ENCODE measurements at regions not wholly inside any gene's neighbourhood (a gene's known extent, or its start where the extent isn't known, plus 50 kb on each side); places are given as distances from the start of the nearest gene placed in this dataset.

DNA sequence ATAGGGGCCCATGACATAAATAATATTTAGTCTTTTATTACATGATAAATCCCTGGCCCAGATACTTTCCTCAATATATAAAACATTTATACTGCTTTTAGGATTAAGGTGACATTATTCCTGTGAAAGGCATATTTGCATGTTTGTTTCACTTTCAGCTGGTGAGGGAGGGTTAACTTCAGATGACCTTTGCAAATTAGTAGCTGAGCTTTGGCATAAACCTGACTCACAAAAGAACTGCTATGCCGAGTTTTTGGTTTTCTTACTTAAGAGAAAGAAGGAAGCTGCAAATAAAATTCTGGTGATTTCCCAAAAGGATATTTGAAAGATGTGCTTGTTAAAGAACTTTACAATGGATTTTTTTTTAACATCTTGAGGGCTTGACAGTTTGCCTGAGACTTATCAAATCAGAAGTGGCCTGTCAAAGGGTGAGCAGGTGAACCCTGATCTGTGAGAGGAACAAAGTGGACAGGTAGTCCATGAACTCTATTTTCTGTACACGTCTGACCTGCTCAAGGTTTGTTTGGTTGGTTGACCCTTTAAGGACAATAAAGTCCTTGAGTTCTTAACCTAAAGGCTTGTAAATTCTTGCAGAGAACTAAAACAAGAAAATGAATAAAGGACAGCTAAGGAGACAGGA, 93.5 kb downstream of the FAM124B start:
- no peak overlapping the region for H3K4me3 ChIP-seq (ENCODE audit: low read depth, low read length)
- TF ChIP-seq, protein P1, sequence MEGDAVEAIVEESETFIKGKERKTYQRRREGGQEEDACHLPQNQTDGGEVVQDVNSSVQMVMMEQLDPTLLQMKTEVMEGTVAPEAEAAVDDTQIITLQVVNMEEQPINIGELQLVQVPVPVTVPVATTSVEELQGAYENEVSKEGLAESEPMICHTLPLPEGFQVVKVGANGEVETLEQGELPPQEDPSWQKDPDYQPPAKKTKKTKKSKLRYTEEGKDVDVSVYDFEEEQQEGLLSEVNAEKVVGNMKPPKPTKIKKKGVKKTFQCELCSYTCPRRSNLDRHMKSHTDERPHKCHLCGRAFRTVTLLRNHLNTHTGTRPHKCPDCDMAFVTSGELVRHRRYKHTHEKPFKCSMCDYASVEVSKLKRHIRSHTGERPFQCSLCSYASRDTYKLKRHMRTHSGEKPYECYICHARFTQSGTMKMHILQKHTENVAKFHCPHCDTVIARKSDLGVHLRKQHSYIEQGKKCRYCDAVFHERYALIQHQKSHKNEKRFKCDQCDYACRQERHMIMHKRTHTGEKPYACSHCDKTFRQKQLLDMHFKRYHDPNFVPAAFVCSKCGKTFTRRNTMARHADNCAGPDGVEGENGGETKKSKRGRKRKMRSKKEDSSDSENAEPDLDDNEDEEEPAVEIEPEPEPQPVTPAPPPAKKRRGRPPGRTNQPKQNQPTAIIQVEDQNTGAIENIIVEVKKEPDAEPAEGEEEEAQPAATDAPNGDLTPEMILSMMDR (conservative IDR thresholded peaks at IDR 0.05; ENCODE audit: low read depth, low read length): no peak
- DNase-seq (ENCODE audit: low read depth): no peak

DNA sequence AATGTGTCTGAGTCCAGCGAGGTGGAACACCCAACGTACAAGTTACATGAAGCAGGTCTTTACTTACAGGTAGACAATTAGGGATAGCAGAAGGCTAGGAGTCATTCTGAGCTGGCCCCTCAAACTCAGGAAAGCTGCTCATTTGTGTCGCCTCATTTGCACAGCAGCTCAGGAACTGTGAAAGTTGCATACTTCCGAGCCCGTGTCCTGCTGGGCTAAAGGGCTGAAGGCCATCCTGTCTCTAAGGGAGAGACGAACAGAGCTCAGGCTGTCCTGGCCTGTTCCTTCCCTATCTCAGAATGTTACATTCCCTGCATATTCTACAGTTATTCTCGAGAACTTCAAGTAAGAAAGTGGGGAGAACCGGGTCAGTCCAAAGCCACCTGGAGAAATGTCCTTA, 99.0 kb downstream of the FAM124B start:
- DNase-seq (ENCODE audit: low read depth): no peak
- TF ChIP-seq, protein P1 (conservative IDR thresholded peaks at IDR 0.05; ENCODE audit: low read depth, low read length): no peak
- no peak overlapping the region for H3K4me3 ChIP-seq (ENCODE audit: low read depth, low read length)

DNA sequence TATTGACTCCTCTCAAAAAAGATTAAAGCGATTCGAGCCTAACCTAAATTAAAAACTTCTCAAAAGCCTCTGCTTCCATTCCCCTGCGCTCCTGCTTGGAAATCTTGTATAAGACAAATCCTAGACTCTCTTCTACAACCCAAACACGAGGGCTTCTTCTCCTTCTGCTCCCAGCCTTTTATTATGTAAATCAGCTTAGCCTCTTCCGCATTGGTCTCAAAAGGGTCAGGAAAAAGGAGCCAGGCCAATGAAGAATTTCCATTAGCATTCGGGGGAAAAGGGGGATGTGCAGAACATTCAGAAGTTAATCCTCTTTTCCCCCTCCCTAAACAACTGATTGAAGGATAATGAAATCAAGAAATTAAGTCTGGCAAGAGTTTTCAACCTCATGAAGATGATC, 107.9 kb downstream of the FAM124B start:
- DNase-seq (ENCODE audit: low read depth): no peak
- TF ChIP-seq, protein P1 (conservative IDR thresholded peaks at IDR 0.05; ENCODE audit: low read depth, low read length): no peak
- H3K4me3 ChIP-seq (ENCODE audit: low read depth, low read length): no peak overlapping the region

DNA sequence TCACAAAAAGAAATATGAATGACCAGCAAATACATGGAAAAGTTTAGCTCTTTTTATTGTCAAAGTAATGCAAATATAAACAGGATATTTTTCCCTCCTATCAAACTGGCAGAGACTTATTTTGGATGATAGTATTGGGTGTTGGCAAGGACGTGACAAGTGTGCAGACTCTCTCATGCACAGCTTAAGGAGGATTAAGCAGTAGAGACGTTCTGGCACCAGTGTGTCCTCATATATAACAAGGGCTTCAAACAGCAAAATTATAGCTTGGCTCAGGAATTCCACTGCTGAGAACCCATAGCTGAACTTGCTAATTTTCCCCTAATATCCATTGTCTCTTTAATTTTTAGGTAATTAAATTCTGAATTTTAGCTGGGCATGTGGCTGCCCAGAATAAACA, 114.4 kb downstream of the FAM124B start:
- H3K4me3 ChIP-seq (ENCODE audit: low read depth, low read length): no peak overlapping the region
- DNase-seq (ENCODE audit: low read depth): no peak
- TF ChIP-seq, protein P1 (conservative IDR thresholded peaks at IDR 0.05; ENCODE audit: low read depth, low read length): no peak

DNA sequence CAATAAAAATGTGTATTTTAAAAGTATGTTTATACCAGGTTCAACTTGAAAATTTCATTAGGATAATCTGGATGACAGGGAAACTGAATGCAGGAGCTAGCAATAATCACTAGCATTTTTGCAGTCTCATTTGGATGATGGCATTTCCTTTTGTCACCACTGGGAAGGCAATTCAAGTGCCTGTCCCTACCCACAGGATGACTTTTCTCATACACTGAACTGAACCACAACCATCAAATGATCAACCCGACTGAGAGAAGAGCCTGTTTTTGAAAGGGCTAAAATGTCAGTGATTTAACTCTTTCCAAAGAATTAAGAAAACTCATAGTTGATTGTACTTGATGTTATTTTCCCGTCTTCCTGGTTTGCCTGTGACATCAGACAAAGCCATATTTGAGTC, 115.0 kb downstream of the FAM124B start:
- TF ChIP-seq, protein P1 (conservative IDR thresholded peaks at IDR 0.05; ENCODE audit: low read depth, low read length): no peak
- no peak for DNase-seq (ENCODE audit: low read depth)
- no peak overlapping the region for H3K4me3 ChIP-seq (ENCODE audit: low read depth, low read length)

DNA sequence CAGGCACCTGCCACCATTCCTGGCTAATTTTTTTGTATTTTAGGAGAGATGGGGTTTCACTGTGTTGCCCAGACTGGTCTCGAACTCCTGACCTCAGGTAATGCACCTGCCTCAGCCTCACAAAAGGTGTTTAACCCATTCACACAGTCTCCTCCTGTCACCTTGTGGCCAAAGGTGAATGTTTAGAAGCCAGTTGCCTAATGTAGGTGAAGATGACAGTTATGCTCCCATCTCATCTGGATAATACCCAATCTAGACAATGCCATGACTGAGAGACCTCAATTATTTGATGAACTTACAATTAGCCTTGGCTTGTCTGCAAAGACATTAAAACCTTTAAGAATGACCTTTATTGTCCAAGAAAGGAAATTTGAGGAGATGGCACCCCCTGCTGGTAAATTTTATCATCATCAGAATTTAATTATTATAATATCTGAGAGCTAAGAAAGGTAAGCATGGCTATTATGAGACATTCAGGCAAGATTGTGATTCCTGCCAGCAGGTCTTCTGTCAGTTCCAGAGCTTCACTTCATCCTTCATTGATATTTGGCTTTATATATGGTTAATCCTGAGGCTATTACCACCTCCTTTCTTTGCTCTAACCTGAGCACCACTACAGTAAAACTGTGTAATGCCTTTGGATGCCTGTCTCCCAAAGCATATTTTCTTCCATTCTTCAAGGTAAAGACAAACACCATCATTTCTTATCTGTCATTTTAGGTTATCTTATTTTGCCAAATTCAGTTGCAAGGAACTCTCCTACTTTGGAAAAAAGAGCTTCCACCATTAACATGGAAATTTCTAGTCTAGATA, 117.6 kb downstream of the FAM124B start:
- TF ChIP-seq, protein P1 (conservative IDR thresholded peaks at IDR 0.05; ENCODE audit: low read depth, low read length): peak; percentile 49
- peak; percentile 45 for DNase-seq (ENCODE audit: low read depth)
- no peak overlapping the region for H3K4me3 ChIP-seq (ENCODE audit: low read depth, low read length)
